Neural progenitor cell (in vitro differentiated cells): ENCODE measurements at regions not wholly inside any gene's neighbourhood (a gene's known extent, or its start where the extent isn't known, plus 50 kb on each side); places are given as distances from the start of the nearest gene placed in this dataset.

ENCODE experiments used
- CTCF ChIP-seq: fragments of 200-600 bp; sonication (generic); IDR thresholded peaks from 2 replicates; pipeline ENCODE4 v1.5.1; 2017; ENCODE audit warnings: antibody characterized with exemption, mild to moderate bottlenecking
- EZH2 ChIP-seq: fragments of 200-600 bp; sonication (generic); IDR thresholded peaks from 2 replicates; pipeline ENCODE4 v1.6.1; 2017; ENCODE audit warnings: antibody characterized with exemption, mild to moderate bottlenecking, moderate library complexity
- EZH2phosphoT487 ChIP-seq: fragments of 200-600 bp; sonication (generic); IDR thresholded peaks from 2 replicates; pipeline ENCODE4 v1.6.1; 2017; ENCODE audit warnings: antibody characterized with exemption

GRCh38 chr9:12424243-12424642 is 268.9 kb upstream of the TYRP1 start:
- TF ChIP-seq CTCF (no peak), EZH2 (no peak), EZH2phosphoT487 (no peak)
